HG02885 (cell line): ENCODE measurements at regions not wholly inside any gene's neighbourhood (a gene's known extent, or its start where the extent isn't known, plus 50 kb on each side); places are given as distances from the start of the nearest gene placed in this dataset.
"Not testable (repeated sequence)": the region's sequence is repeated elsewhere in the genome, so short reads cannot be mapped to it uniquely, and the experiment has no call there.

Experiments
- ATAC-seq: cut with Tn5 transposase; IDR thresholded peaks from one replicate; pipeline ENCODE4 v1.9.1; 2021; ENCODE audit warnings: mild to moderate bottlenecking; ENCODE audit not compliant: unreplicated experiment, poor library complexity

- ATAC-seq, result no peak
Measured at GRCh38 chr12:65715961-65716360, 108.3 kb upstream of the HMGA2 start.

GRCh38 chr12:65720136-65721130, 103.8 kb upstream of the HMGA2 start:
- ATAC-seq, result no peak

GRCh38 chr12:65721541-65722190, 102.6 kb upstream of the HMGA2 start:
- no peak for ATAC-seq

- ATAC-seq, result no peak
Measured at GRCh38 chr12:65725376-65725775, 98.9 kb upstream of the HMGA2 start.

- ATAC-seq, result no peak
Measured at GRCh38 chr12:65728455-65728847, 95.8 kb upstream of the HMGA2 start.

GRCh38 chr12:65728848-65729793, 95.2 kb upstream of the HMGA2 start:
- no peak for ATAC-seq

- no peak for ATAC-seq
Measured at GRCh38 chr12:65731771-65732170, 92.5 kb upstream of the HMGA2 start.

- not testable (repeated sequence) for ATAC-seq
Measured at GRCh38 chr12:65733643-65734042, 90.6 kb upstream of the HMGA2 start.

GRCh38 chr12:65734226-65734625, 90.1 kb upstream of the HMGA2 start:
- no peak for ATAC-seq

- ATAC-seq, result no peak
Measured at GRCh38 chr12:65739606-65740005, 84.7 kb upstream of the HMGA2 start.

GRCh38 chr12:65740506-65740872, 83.8 kb upstream of the HMGA2 start:
- peak; percentile 9 for ATAC-seq

- ATAC-seq, result peak; percentile 68
Measured at GRCh38 chr12:65740873-65741600, 83.2 kb upstream of the HMGA2 start.

- peak; percentile 25 for ATAC-seq
Measured at GRCh38 chr12:65741656-65742017, 82.6 kb upstream of the HMGA2 start.

- ATAC-seq, result peak; percentile 71
Measured at GRCh38 chr12:65742018-65743010, 82.0 kb upstream of the HMGA2 start.

- ATAC-seq, result not testable (repeated sequence)
Measured at GRCh38 chr12:65744236-65744840, 79.9 kb upstream of the HMGA2 start.

- ATAC-seq, result no peak
Measured at GRCh38 chr12:65747338-65747737, 76.9 kb upstream of the HMGA2 start.

- no peak for ATAC-seq
Measured at GRCh38 chr12:65748332-65748731, 76.0 kb upstream of the HMGA2 start.

GRCh38 chr12:65754290-65754689, 70.0 kb upstream of the HMGA2 start:
- ATAC-seq, result no peak
